Endothelial cell of hepatic sinusoid (primary cell): ENCODE measurements at regions not wholly inside any gene's neighbourhood (a gene's known extent, or its start where the extent isn't known, plus 50 kb on each side); places are given as distances from the start of the nearest gene placed in this dataset.

ENCODE experiments used
- in situ Hi-C: cut with HindIII; loops from 2 replicates; pipeline ENCODE4 v1.10.0; 2017; ENCODE audit warnings: low sequenced_read_pairs

- in situ Hi-C loops, result loop anchor here (5.0 kb wide), 1 partner anchor 66 kb away; no protein-coding TSS in a partner anchor
These were observed 1638.3 kb upstream of the ZEB2 start for GRCh38 chr2:146158072-146158674.

GRCh38 chr2:146147448-146148012, 1627.6 kb upstream of the ZEB2 start:
- in situ Hi-C loops, result no loop called here

- in situ Hi-C loops, result no loop called here
These were observed 1624.1 kb upstream of the ZEB2 start for GRCh38 chr2:146143971-146144370.

GRCh38 chr2:146138820-146139219, 1618.9 kb upstream of the ZEB2 start:
- in situ Hi-C loops, result no loop called here

- in situ Hi-C loops, result no loop called here
These were observed 1615.3 kb upstream of the ZEB2 start for GRCh38 chr2:146135245-146135644.

GRCh38 chr2:146131785-146132184, 1611.9 kb upstream of the ZEB2 start:
- in situ Hi-C loops, result no loop called here

- in situ Hi-C loops, result no loop called here
These were observed 1611.1 kb upstream of the ZEB2 start for GRCh38 chr2:146131048-146131447.

GRCh38 chr2:146130290-146130689, 1610.4 kb upstream of the ZEB2 start:
- in situ Hi-C loops, result no loop called here

GRCh38 chr2:146129231-146129630, 1609.3 kb upstream of the ZEB2 start:
- in situ Hi-C loops, result no loop called here

- in situ Hi-C loops, result no loop called here
These were observed 1608.3 kb upstream of the ZEB2 start for GRCh38 chr2:146128216-146128615.

- in situ Hi-C loops, result no loop called here
These were observed 1605.6 kb upstream of the ZEB2 start for GRCh38 chr2:146125551-146125950.

GRCh38 chr2:146124741-146125140, 1604.8 kb upstream of the ZEB2 start:
- in situ Hi-C loops, result no loop called here

- in situ Hi-C loops, result no loop called here
These were observed 1603.8 kb upstream of the ZEB2 start for GRCh38 chr2:146123714-146124113.

- in situ Hi-C loops, result no loop called here
These were observed 1603.3 kb upstream of the ZEB2 start for GRCh38 chr2:146123256-146123655.

- in situ Hi-C loops, result no loop called here
These were observed 1599.7 kb upstream of the ZEB2 start for GRCh38 chr2:146119586-146119985.

- in situ Hi-C loops, result no loop called here
These were observed 1589.1 kb upstream of the ZEB2 start for GRCh38 chr2:146108993-146109392.

GRCh38 chr2:146094185-146094584, 1574.3 kb upstream of the ZEB2 start:
- in situ Hi-C loops, result loop anchor here (5.0 kb wide), 1 partner anchor 63 kb away; no protein-coding TSS in a partner anchor

- in situ Hi-C loops, result no loop called here
These were observed 1561.5 kb upstream of the ZEB2 start for GRCh38 chr2:146081459-146081858.

- in situ Hi-C loops, result no loop called here
These were observed 1561.0 kb upstream of the ZEB2 start for GRCh38 chr2:146080925-146081324.

GRCh38 chr2:146079216-146079615, 1559.3 kb upstream of the ZEB2 start:
- in situ Hi-C loops, result no loop called here

- in situ Hi-C loops, result no loop called here
These were observed 1557.2 kb upstream of the ZEB2 start for GRCh38 chr2:146077156-146077555.

GRCh38 chr2:146068051-146068450, 1548.1 kb upstream of the ZEB2 start:
- in situ Hi-C loops, result no loop called here

GRCh38 chr2:146048141-146048540, 1528.2 kb upstream of the ZEB2 start:
- in situ Hi-C loops, result no loop called here
